ENCODE measurements at regions not wholly inside any gene's neighbourhood (a gene's known extent, or its start where the extent isn't known, plus 50 kb on each side); places are given as distances from the start of the nearest gene placed in this dataset.

DNA sequence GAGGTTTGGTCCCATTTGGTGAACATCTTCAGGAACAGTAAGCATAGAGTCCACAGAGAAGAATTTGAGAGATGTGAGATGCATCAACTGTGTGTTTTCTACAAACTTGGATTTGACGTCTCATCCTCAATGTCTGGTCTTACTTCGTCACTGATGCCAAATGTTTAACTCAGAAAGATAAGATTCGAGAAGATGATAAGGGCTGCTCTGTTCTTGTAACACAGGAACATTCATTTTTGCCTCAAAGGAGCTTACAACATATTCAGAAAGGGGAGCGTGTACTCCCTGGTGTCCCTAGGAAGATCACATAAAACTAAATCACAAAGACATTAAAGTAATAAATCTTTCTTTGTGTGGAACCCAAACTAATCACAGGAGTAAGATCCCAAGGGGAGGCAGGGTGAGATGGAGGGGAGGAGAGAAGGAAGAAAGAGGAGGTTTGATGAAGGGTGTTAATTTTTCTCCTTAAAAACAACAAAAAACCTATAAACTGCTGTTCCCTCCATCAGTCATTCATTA, 247.7 kb upstream of the IRS2 start (continued):
- TF ChIP-seq ETS2 (tag; IDR thresholded peaks at IDR 0.05; ENCODE audit: borderline replicate concordance, poor library complexity, severe bottlenecking): no peak
- TF ChIP-seq POLR2A (conservative IDR thresholded peaks at IDR 0.05): no peak
- no peak for TF ChIP-seq TBP (optimal IDR thresholded peaks at IDR 0.05; ENCODE audit: low read depth, low read length)
- no peak for TF ChIP-seq ZNF507 (tag; conservative IDR thresholded peaks at IDR 0.05)
- no peak for TF ChIP-seq ZFPM2 (CRISPR knock-in tag; IDR thresholded peaks at IDR 0.05)
- TF ChIP-seq, protein P1, sequence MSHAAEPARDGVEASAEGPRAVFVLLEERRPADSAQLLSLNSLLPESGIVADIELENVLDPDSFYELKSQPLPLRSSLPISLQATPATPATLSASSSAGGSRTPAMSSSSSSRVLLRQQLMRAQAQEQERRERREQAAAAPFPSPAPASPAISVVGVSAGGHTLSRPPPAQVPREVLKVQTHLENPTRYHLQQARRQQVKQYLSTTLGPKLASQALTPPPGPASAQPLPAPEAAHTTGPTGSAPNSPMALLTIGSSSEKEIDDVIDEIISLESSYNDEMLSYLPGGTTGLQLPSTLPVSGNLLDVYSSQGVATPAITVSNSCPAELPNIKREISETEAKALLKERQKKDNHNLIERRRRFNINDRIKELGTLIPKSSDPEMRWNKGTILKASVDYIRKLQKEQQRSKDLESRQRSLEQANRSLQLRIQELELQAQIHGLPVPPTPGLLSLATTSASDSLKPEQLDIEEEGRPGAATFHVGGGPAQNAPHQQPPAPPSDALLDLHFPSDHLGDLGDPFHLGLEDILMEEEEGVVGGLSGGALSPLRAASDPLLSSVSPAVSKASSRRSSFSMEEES (CRISPR knock-in tag; IDR thresholded peaks at IDR 0.05): no peak

DNA sequence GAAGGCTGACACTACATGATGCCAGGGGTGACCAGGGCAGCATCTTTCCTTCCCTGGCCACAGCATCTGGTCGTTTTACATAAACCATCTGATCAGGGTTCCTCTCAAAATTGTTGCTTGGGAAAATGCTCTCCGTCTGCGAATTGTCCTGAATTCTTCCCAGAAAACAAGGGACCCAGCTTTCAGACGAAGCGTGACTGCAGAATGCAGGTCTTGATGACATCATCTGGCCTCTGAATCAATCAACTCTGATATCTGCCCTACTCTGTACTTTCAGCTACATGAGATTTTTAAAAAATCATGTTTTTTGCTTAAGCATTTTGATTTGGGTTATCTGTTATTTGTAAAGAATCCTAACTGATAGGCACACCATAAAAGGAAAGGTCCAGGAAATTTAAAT, 246.6 kb upstream of the IRS2 start:
- TF ChIP-seq, protein P2, sequence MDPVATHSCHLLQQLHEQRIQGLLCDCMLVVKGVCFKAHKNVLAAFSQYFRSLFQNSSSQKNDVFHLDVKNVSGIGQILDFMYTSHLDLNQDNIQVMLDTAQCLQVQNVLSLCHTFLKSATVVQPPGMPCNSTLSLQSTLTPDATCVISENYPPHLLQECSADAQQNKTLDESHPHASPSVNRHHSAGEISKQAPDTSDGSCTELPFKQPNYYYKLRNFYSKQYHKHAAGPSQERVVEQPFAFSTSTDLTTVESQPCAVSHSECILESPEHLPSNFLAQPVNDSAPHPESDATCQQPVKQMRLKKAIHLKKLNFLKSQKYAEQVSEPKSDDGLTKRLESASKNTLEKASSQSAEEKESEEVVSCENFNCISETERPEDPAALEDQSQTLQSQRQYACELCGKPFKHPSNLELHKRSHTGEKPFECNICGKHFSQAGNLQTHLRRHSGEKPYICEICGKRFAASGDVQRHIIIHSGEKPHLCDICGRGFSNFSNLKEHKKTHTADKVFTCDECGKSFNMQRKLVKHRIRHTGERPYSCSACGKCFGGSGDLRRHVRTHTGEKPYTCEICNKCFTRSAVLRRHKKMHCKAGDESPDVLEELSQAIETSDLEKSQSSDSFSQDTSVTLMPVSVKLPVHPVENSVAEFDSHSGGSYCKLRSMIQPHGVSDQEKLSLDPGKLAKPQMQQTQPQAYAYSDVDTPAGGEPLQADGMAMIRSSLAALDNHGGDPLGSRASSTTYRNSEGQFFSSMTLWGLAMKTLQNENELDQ (CRISPR knock-in tag; IDR thresholded peaks at IDR 0.05; ENCODE audit: borderline replicate concordance): no peak
- TF ChIP-seq NRF1 (conservative IDR thresholded peaks at IDR 0.05 in 1 of 2, IDR thresholded peaks at IDR 0.05 in 1 of 2) (no peak), CBX1 (IDR thresholded peaks at IDR 0.05; ENCODE audit: low read depth) (no peak)
- TF ChIP-seq, protein P3, sequence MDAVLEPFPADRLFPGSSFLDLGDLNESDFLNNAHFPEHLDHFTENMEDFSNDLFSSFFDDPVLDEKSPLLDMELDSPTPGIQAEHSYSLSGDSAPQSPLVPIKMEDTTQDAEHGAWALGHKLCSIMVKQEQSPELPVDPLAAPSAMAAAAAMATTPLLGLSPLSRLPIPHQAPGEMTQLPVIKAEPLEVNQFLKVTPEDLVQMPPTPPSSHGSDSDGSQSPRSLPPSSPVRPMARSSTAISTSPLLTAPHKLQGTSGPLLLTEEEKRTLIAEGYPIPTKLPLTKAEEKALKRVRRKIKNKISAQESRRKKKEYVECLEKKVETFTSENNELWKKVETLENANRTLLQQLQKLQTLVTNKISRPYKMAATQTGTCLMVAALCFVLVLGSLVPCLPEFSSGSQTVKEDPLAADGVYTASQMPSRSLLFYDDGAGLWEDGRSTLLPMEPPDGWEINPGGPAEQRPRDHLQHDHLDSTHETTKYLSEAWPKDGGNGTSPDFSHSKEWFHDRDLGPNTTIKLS (IDR thresholded peaks at IDR 0.05; ENCODE audit: borderline replicate concordance, low read depth): no peak
- CTCF ChIA-PET (ENCODE audit: low intra/inter-chr PET ratio): no interaction called here
- ATAC-seq: no peak

More for the DNA sequence above, 246.6 kb upstream of the IRS2 start:
- Histone ChIP-seq H3K9ac (ENCODE audit: insufficient read depth in 1 of 2, low read depth in 2 of 2, low read length in 2 of 2) (no peak overlapping the region), H3K4me3 (no peak overlapping the region), H4K20me1 (replicated peaks; ENCODE audit: control insufficient read depth, insufficient read depth, low read length) (no peaks in the 10 kb centered on the region), H3K27ac (ENCODE audit: extremely low read depth, low read depth, low read length) (no peak overlapping the region), H3K4me2 (ENCODE audit: insufficient read depth, low read length) (no peak overlapping the region), H3K9me3 (replicated peaks; ENCODE audit: control insufficient read depth, insufficient read depth, low read depth, low read length) (no peaks in the 10 kb centered on the region), H2AFZ (ENCODE audit: low read depth, low read length) (no peak overlapping the region), H3K36me3 (ENCODE audit: control insufficient read depth, insufficient read depth, low read length) (no peaks in the 10 kb centered on the region), H3K79me2 (ENCODE audit: control insufficient read depth, insufficient read depth, low read length) (no peaks in the 10 kb centered on the region), H3K9me1 (ENCODE audit: control insufficient read depth, insufficient read depth, low read length) (no peaks in the 10 kb centered on the region), H3K4me1 (replicated peaks in 1 of 2; ENCODE audit: control insufficient read depth in 2 of 2, insufficient read depth in 2 of 2, low read length in 2 of 2) (no peaks in the 10 kb centered on the region), H3K27me3 (ENCODE audit: control insufficient read depth in 2 of 2, insufficient read depth in 2 of 2, low read length in 2 of 2) (no peaks in the 10 kb centered on the region; a peak in 1 of 5 replicates)
- FAIRE-seq (no peak), DNase-seq (ENCODE audit: extremely low read depth in 1 of 4, low spot score in 3 of 4) (no peak)
- in situ Hi-C loops (cut with MboI) (no loop called here), intact Hi-C loops (cut with micrococcal nuclease) (no loop called here)
- no TSS peak for BruUV-seq (replicated peaks)
- 0% methylated on average over 5 of the region's 5 CpGs for WGBS (ENCODE audit: insufficient coverage, low coverage, missing lambda C conversion rate)
- POLR2A ChIA-PET: no interaction called here
